Spleen (tissue), 7 donors: ENCODE measurements at regions not wholly inside any gene's neighbourhood (a gene's known extent, or its start where the extent isn't known, plus 50 kb on each side); places are given as distances from the start of the nearest gene placed in this dataset.

ENCODE experiments used
- POLR2A ChIP-seq, 3 donors: fragments of 450-650 bp; IDR thresholded peaks; one replicate each; pipeline ENCODE4 v1.5.1; 2017; ENCODE audit warnings: antibody characterized with exemption in 3 of 3, mild to moderate bottlenecking in 1 of 3
- TF ChIP-seq, protein P1 (sequence below), 11 experiments: fragments of 200-600 bp in 7 of 11; fragments of 450-650 bp in 4 of 11; sonication (generic) in 4 of 11; IDR thresholded peaks in 8 of 11; conservative IDR thresholded peaks in 3 of 11; 1 replicate in 7 of 11; 2 replicates in 4 of 11; pipeline versions ENCODE4 v1.4.0 to v1.8.0; 2016 to 2021; ENCODE audit warnings: antibody characterized with exemption in 11 of 11, inconsistent platforms in 4 of 11, mild to moderate bottlenecking in 1 of 11
- donor health status: DM: no; HTN: no; CAD: no; lungs with moderate emphysema.
- donor health status: DM: no; HTN: no; CAD: no.
- donor health status: DM: no; HTN: no; CAD: no.

DNA sequence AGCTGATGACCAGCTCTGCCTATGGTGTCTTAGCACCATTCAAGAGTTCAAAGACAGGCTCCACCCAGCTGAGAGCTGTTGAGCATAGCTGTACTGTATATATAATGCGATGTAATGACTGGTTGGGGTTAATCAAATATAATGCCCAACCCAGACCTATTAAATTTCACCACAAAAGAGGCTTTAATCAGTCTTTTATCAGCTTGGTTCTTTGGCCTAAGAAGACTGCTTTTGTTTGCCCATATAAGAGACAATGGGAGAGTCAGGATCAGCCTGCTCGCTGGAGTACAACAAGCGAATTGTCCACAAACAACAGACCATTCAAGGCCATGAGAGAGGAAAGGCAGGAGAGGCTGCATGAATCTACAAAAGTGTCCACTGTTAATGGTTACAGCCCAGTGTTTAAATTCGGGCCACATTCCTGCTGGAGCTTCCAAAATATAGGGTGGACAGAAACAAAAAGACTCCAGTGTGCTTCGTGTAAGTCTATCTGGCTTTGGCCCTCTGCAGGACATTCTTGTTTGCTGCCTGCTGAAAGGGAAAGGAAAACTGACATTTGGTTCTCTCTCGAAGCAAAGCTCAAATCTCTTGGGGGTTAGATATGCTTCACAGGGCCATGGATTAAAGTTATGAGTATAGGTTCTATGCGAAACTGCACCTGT is 109.2 kb upstream of the FOXN2 start:
- TF ChIP-seq, protein P1, sequence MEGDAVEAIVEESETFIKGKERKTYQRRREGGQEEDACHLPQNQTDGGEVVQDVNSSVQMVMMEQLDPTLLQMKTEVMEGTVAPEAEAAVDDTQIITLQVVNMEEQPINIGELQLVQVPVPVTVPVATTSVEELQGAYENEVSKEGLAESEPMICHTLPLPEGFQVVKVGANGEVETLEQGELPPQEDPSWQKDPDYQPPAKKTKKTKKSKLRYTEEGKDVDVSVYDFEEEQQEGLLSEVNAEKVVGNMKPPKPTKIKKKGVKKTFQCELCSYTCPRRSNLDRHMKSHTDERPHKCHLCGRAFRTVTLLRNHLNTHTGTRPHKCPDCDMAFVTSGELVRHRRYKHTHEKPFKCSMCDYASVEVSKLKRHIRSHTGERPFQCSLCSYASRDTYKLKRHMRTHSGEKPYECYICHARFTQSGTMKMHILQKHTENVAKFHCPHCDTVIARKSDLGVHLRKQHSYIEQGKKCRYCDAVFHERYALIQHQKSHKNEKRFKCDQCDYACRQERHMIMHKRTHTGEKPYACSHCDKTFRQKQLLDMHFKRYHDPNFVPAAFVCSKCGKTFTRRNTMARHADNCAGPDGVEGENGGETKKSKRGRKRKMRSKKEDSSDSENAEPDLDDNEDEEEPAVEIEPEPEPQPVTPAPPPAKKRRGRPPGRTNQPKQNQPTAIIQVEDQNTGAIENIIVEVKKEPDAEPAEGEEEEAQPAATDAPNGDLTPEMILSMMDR (IDR thresholded peaks at IDR 0.05 in 8 of 11, conservative IDR thresholded peaks at IDR 0.05 in 3 of 11) = peak in 6 of 11 experiments; percentile 19 to 42 (median 34)
- no peak for TF ChIP-seq POLR2A (IDR thresholded peaks at IDR 0.05)
